PFSK-1 (cell line): ENCODE measurements at regions not wholly inside any gene's neighbourhood (a gene's known extent, or its start where the extent isn't known, plus 50 kb on each side); places are given as distances from the start of the nearest gene placed in this dataset.

Experiments
- FOXP2 ChIP-seq: optimal IDR thresholded peaks from 2 replicates; pipeline ENCODE3; 2011; ENCODE audit warnings: borderline replicate concordance, control low read depth, inconsistent platforms; ENCODE audit not compliant: insufficient read depth; ENCODE audit errors: extremely low read length, extremely low read depth
- POLR2AphosphoS5 ChIP-seq: IDR thresholded peaks from 2 replicates; pipeline ENCODE4 v1.6.1; 2012; ENCODE audit warnings: low read depth, mild to moderate bottlenecking, control low read depth, low read length, moderate library complexity
- REST ChIP-seq, 2 experiments: IDR thresholded peaks; 2 replicates each; pipeline versions ENCODE4 v1.6.1 to v1.8.0; 2011 to 2012; ENCODE audit warnings: low read depth in 2 of 2, low read length in 2 of 2, control low read depth in 1 of 2, inconsistent platforms in 1 of 2, mild to moderate bottlenecking in 1 of 2, moderate library complexity in 1 of 2; ENCODE audit not compliant: insufficient read depth in 1 of 2
- SIN3A ChIP-seq: IDR thresholded peaks from 2 replicates; pipeline ENCODE4 v1.6.1; 2012; ENCODE audit warnings: mild to moderate bottlenecking, low read length, moderate library complexity, borderline replicate concordance; ENCODE audit not compliant: insufficient read depth
- TAF1 ChIP-seq: IDR thresholded peaks from 2 replicates; pipeline ENCODE4 v1.6.1; 2012; ENCODE audit warnings: low read length, control low read depth, borderline replicate concordance; ENCODE audit not compliant: insufficient read depth

- TF ChIP-seq SIN3A (no peak), POLR2AphosphoS5 (no peak), REST (IDR thresholded peaks at IDR 0.05; ENCODE audit: insufficient read depth in 1 of 2, low read depth in 2 of 2, low read length in 2 of 2) (no peak), TAF1 (no peak), FOXP2 (no peak)
Observed at GRCh38 chr13:103224804-103225203, 158.6 kb upstream of the SLC10A2 start.

GRCh38 chr13:103222683-103223082 is 156.5 kb upstream of the SLC10A2 start:
- TF ChIP-seq SIN3A (no peak), TAF1 (no peak), FOXP2 (no peak), POLR2AphosphoS5 (no peak), REST (IDR thresholded peaks at IDR 0.05; ENCODE audit: insufficient read depth in 1 of 2, low read depth in 2 of 2, low read length in 2 of 2) (no peak)

- no peak for TF ChIP-seq POLR2AphosphoS5
- no peak for TF ChIP-seq FOXP2
- no peak for TF ChIP-seq SIN3A
- TF ChIP-seq REST (IDR thresholded peaks at IDR 0.05; ENCODE audit: insufficient read depth in 1 of 2, low read depth in 2 of 2, low read length in 2 of 2), result no peak
Observed at GRCh38 chr13:103218253-103218652, 152.0 kb upstream of the SLC10A2 start.

- TF ChIP-seq POLR2AphosphoS5 (no peak), SIN3A (no peak), TAF1 (no peak), REST (IDR thresholded peaks at IDR 0.05; ENCODE audit: insufficient read depth in 1 of 2, low read depth in 2 of 2, low read length in 2 of 2) (no peak), FOXP2 (no peak)
Observed at GRCh38 chr13:103213152-103213551, 146.9 kb upstream of the SLC10A2 start.

- TF ChIP-seq FOXP2, result no peak
- no peak for TF ChIP-seq REST (IDR thresholded peaks at IDR 0.05; ENCODE audit: insufficient read depth in 1 of 2, low read depth in 2 of 2, low read length in 2 of 2)
- no peak for TF ChIP-seq SIN3A
- no peak for TF ChIP-seq POLR2AphosphoS5
- TF ChIP-seq TAF1, result no peak
Observed at GRCh38 chr13:103210348-103210747, 144.1 kb upstream of the SLC10A2 start.
